ENCODE measurements at regions not wholly inside any gene's neighbourhood (a gene's known extent, or its start where the extent isn't known, plus 50 kb on each side); places are given as distances from the start of the nearest gene placed in this dataset.

- no peaks in the 10 kb centered on the region for H3K4me1 ChIP-seq (replicated peaks in 1 of 4; ENCODE audit: control insufficient read depth in 3 of 4, insufficient read depth in 4 of 4, low read length in 3 of 4)
- POLR2A ChIA-PET (ENCODE audit: partially characterized antibody), result no interaction called here
- peaks cover 0 to 3% of the 10 kb centered on the region in 2 experiments; a peak in 2 of 4 replicates for H3K9me3 ChIP-seq (ENCODE audit: insufficient read depth in 2 of 2, low read depth in 1 of 2, low read length in 1 of 2)
- H3K4me2 ChIP-seq (ENCODE audit: insufficient read depth in 1 of 2, low read depth in 2 of 2, low read length in 2 of 2), result no peak overlapping the region
- H2AFZ ChIP-seq (ENCODE audit: low read length), result no peak overlapping the region
- TF ChIP-seq CREB1 (IDR thresholded peaks at IDR 0.05), result no peak
- TF ChIP-seq SRF (IDR thresholded peaks at IDR 0.05; ENCODE audit: low read depth, low read length), result no peak
- TF ChIP-seq BRCA1 (IDR thresholded peaks at IDR 0.05; ENCODE audit: low read depth, low read length), result no peak
- TF ChIP-seq RFX5 (IDR thresholded peaks at IDR 0.05; ENCODE audit: borderline replicate concordance, low read depth, low read length), result no peak
- H3K79me1 ChIP-seq (ENCODE audit: low read depth, low read length), result no peaks in the 10 kb centered on the region
- no peak overlapping the region for H2BK12ac ChIP-seq (ENCODE audit: low read depth, low read length)
- no peak overlapping the region for H3K27ac ChIP-seq (ENCODE audit: low read depth, low read length)
- no peaks in the 10 kb centered on the region for H3K27me3 ChIP-seq (replicated peaks in 1 of 4; ENCODE audit: control insufficient read depth in 3 of 4, extremely low read depth in 1 of 4, insufficient read depth in 3 of 4, low read length in 3 of 4)
- no peak overlapping the region for H3K4me3 ChIP-seq (ENCODE audit: extremely low read depth in 1 of 4, insufficient read depth in 2 of 4, low read depth in 3 of 4, low read length in 4 of 4)
- H3K4ac ChIP-seq (replicated peaks; ENCODE audit: insufficient read length, low read depth, low read length), result no peak overlapping the region
- DNase-seq (ENCODE audit: low read depth in 1 of 2, low spot score in 2 of 2) (no peak), FAIRE-seq (no peak)
- no peak overlapping the region for H3K14ac ChIP-seq (ENCODE audit: insufficient read length)
- H3K79me2 ChIP-seq (ENCODE audit: control insufficient read depth in 1 of 2, insufficient read depth in 2 of 2, low read length in 2 of 2), result no peaks in the 10 kb centered on the region
- H2BK20ac ChIP-seq (ENCODE audit: low read length), result no peak overlapping the region
- no peak overlapping the region for H3K23ac ChIP-seq (ENCODE audit: insufficient read length)
- H3K18ac ChIP-seq (ENCODE audit: extremely low read depth, low read length), result no peak overlapping the region
- no peak overlapping the region for H2AK5ac ChIP-seq (ENCODE audit: low read depth, low read length)
- H3K56ac ChIP-seq (replicated peaks; ENCODE audit: insufficient read length, low read depth, low read length), result no peak overlapping the region
- H2BK120ac ChIP-seq (replicated peaks; ENCODE audit: low read depth, low read length), result no peak overlapping the region
- H4K91ac ChIP-seq (replicated peaks; ENCODE audit: insufficient read length, low read length), result no peak overlapping the region
- no peak overlapping the region for H4K8ac ChIP-seq (ENCODE audit: extremely low read depth, insufficient read depth, low read length)
- H3K23me2 ChIP-seq (ENCODE audit: low read depth, low read length), result no peaks in the 10 kb centered on the region
- H4K5ac ChIP-seq (ENCODE audit: insufficient read length, low read depth, low read length), result no peak overlapping the region
- no peaks in the 10 kb centered on the region for H4K20me1 ChIP-seq (replicated peaks in 1 of 2; ENCODE audit: control insufficient read depth in 1 of 2, insufficient read depth in 2 of 2, low read length in 2 of 2)
- CTCF ChIA-PET (ENCODE audit: partially characterized antibody), result no interaction called here
- no peak overlapping the region for H2BK15ac ChIP-seq (ENCODE audit: low read length)
- H3K9ac ChIP-seq (replicated peaks in 1 of 4; ENCODE audit: extremely low read depth in 1 of 4, low read depth in 3 of 4, low read length in 3 of 4), result no peak overlapping the region
- H2BK5ac ChIP-seq (ENCODE audit: low read depth, low read length), result no peak overlapping the region
- H3K36me3 ChIP-seq (ENCODE audit: control insufficient read depth in 2 of 4, insufficient read depth in 4 of 4, low read length in 3 of 4), result no peaks in the 10 kb centered on the region
Measured at GRCh38 chr15:46213551-46213950, 578.7 kb downstream of the SQOR start.

Measured in H1 (cell line).